ENCODE measurements at regions not wholly inside any gene's neighbourhood (a gene's known extent, or its start where the extent isn't known, plus 50 kb on each side); places are given as distances from the start of the nearest gene placed in this dataset.

DNA sequence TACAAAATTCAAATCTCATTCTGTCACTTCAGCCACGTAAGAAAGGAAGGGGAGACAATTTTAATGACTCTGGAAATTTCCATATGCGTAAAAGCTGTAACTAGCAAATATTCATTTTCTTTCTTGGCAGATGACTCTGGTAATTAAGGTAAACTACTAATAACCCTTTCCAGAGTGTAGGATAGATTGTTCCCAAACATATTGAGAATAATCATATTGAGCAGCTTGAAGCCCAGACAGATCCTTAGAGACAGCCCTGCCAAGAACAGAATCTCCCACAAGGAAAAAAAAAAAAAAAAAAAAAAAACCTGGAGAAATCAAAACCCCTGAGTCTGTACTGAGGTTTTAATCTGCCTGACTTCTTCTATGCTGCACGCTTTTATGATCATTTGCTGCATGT is 163.6 kb upstream of the TMPO start:
- DNase-seq (ENCODE audit: low spot score), result no peak

DNA sequence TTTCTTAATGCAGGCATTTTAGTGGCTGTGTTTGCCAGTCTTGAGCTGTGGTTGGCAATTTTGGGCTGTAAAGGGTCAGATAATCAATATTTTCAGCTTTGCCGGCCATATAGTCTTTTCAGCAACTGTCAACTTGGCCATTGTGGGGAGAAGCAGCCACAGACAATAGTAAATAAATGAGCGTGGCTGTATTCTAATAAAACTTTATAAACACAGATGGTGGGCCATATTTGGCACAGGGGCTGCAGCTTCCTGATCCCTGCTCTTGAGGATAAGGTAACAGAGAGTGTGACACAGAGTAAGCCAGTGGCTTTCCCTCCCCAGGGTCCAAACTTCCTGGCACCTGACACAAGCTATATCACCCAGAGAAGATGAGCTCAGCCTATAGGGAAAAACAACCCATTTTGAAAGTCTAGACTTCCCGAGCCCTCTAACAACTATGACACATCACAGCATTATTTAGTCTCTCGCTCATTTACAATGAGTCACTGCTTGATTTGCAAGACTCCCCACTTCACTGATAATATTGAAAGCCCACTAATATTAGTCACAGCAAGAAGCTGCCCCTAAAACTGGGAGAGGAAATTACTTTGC is 163.1 kb upstream of the TMPO start:
- DNase-seq (ENCODE audit: low spot score), result peak; percentile 95

DNA sequence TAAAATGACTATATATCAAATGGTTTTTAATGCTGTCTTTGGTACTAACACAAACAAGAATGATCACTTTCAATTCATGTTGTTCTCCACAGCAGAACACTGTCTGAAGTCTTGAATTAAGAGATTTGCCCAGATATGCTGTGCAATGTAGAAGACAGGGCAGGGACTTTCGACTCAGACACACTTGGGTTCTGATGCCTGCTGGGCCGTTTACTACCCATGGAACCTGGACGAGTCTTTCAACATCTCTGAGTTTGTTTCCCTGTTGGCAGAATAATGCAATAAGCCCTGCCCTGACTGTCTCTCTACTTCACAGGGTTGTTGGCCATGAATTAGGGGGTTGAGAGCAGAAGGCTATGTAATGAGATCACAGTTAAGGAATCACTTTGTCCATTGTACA is 162.6 kb upstream of the TMPO start:
- DNase-seq (ENCODE audit: low spot score), result no peak

DNA sequence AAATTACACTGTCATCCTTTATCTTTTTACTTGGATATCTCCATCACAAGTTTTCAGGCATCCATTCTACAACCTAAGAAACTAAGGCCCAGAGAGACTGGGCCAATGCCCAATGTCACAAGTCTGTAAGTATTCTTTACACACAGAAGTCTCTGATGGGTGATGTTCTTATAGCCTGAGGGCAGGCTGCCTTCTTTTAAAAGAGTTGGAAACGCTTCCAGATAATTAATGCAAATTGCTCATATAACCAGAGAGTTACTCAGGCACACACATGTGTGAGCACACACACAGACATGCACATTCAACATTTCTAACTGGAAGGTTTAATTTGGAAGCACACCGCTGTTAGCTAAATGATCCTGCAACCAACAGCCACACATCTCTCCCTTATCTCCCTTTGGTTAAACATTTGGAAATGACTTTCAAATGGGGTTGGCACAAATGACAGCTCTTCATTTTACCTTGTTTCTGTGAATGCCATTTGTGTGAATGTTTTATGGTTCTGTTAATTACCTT is 160.8 kb upstream of the TMPO start:
- no peak for DNase-seq (ENCODE audit: low spot score)

DNA sequence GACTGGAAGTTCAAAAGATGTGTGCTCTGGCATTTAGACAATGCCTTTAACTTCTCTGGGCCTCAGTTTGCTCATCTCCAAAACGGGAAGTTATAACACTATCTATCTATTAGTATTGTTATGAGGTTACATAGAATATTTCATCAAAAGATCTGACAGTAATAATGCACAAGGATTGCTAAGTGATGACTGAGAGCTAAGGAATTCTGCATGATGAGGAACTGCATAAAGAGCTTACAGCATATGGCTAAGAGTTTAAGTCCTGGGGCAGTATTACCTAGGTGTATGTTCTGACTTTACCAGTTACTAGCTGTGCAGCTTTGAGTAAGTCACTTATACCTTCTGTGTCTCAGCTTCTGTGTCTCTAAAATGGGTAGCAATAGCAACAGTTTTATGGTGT is 160.1 kb upstream of the TMPO start:
- DNase-seq (ENCODE audit: low spot score), result no peak

DNA sequence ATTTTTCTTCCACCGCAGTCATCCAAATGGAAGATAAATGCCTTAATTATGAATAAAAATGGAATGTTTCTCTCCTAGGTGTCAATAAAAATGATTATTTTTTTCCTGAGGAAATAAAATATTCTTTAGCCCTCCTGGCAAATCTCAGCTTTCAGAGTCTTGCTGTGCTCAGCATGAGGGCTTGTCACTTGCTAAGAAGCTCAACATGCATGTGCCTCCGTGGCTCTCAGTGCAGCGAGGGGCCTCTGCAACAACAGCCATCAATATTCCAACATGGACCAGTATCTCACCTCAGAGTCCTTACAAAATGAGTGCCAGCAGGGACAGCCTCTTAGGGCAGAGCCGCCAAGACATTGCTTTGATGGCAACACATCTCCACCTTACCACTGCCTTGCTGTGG is 159.5 kb upstream of the TMPO start:
- no peak for DNase-seq (ENCODE audit: low spot score)

DNA sequence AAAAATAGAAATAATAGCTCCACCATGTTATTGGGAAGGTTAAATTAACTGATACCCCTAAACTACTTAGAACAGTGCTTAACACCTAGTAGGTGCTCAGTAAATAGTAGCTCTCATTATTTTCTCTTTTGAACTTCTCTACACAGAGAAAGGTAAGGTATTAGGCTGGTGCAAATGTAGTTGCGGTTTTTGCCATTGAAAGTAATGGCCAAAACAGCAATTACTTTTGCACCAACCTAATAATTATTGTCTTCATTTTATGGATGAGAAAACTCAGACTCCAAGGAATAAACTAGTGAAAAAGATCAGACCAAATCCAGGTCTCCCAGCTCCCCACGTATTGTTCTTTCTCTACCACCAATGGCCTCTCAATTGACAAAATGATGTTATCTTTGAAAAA is 157.2 kb upstream of the TMPO start:
- DNase-seq (ENCODE audit: low spot score), result no peak

DNA sequence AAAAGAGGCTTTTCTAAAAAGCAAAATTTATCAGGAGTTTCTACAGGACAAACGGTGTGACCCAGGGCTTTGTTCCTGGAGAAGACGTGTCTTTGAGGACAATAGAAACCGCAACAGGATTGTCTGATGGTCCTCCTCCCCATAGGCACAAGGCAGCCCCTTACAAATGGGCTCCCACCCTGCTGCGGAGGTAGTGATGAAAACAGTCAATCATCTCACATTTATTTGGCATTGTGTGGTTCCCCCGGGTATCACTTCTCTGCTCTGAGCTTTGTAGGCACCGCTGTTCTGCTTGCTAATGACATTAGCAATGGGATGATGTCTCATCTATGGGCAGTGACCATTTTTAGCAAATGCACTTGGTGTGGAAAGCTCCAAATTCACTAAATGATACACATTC is 155.5 kb upstream of the TMPO start:
- no peak for DNase-seq (ENCODE audit: low spot score)

DNA sequence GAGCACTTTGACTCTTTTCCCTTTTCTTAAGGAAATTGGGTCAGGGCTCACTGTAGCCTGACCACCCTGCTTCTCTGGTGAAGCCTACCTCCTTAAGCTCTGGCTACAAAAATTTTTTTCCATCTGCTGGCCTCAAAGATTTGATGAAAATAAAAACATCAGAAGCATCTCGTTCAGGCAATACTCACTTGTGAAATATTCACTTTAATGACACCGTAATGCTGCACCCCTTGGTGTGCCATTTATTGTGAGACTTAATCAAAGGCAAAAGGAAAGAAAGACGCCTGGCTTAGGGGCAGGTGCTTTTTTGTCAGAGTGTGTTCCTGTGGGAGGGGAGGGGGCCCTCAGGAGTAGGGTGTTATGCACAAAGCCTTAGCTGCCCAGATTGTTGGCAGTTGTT is 155.0 kb upstream of the TMPO start:
- no peak for DNase-seq (ENCODE audit: low spot score)

DNA sequence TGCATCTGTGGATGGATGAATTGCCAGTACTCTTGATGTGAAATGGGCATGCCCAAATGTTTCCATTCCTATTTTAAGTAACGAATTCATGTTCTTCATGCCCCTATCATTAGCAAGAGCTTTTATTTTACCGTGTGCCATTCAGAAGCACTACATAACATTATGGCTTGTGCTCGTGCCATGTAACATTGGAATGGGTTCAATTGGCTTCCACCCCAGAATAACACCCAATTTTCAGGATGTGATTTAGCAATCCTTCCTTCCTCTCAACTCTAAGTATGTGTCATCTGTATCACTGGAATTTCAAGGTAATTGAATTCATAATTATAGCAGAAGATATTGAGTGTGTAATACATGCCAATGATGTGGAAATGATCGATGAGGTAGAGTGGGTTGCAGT is 145.8 kb upstream of the TMPO start:
- no peak for DNase-seq (ENCODE audit: low spot score)

DNA sequence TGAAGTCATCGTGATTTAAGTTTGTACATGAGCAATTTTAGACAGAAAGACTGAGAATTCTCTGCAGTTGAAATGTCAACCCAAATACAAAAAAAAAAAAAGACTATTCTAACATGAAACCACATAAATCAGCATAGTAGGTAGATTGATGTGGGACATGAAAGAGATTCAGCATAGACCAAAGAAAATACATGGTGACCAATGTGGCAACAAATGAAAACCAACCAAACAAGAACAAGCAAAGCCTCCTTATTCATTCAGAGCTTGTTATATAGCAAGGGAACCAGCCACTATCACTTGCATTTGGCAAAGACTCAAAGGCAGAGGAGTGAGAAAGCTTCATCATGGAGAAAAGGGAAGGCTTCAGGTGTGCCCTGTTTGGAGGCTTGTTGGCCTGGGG is 144.4 kb upstream of the TMPO start:
- DNase-seq (ENCODE audit: low spot score), result no peak

DNA sequence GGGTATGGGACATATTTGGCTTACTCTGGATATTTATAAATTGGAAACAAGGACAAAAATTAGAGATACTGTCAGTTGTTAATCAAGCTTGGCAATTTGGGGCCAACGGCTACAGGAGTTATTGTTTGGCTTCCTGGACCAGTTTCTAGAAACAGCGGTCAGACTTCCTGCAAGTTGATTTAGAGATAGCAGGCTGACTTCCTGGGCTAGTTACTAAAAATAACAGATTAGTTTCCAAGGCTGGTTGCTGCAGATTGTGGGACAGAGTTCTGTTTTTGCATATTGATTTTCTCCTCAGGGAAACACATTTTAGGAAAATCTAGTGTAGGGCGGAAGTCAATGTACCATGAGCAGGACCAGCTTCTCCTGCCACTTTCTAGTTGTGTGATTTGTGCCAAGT is 144.0 kb upstream of the TMPO start:
- peak; percentile 27 for DNase-seq (ENCODE audit: low spot score)

DNA sequence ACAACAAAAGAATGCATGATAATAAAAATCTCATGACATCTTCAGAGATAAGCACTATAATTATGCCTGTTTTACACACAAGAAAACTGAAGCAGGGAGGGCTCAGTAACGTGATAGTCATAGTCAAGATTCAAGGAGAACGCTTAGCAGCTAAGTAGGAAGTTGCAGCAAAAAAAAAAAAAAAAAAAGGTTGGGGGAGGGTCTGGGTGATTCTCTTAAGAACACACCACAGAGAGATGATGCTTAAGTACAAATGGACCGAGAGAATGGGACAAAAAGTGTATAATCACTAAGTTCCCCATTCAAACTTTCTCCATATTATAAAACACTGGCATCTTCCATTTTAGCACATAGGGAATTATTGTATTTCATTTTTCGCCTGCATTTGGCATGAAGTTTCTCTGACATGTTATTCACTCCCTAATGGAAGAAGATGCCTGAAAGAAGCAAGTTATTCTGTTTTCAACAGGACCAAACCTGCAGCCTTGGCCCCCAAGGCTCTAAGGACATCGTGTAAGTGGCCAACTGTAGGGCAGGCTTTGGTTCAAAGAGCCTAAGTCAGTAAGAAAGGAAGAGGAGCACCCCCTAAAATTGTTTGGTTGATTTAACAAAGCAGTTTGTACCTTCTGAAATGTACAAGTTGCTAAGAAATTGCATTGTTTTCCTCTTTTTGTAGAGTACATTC is 142.9 kb upstream of the TMPO start:
- DNase-seq (ENCODE audit: low spot score), result no peak

DNA sequence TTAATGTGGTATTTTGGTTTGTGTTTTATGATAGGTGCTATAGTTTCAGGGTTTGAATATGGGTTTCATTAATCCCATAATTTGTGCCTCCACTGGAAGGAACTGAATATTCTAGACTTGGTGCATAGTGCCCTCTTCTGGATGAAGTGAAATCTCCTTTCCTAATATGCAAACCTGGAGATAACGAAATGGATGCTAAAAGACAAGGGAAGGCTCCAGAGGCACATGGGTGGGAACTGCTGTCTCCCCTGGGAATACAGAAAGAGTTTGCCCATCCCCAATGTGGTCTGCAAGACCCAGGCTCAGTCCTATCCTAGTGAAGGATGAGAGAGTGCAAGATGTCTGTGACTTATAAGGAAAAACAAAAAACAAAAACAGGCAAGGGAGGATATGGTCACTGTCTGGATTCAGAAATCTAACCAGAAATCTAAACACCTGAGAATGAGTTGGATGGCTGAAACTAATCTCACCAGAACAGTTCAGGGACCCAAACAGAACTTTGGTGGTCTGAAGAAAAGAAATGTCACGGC is 142.3 kb upstream of the TMPO start:
- DNase-seq (ENCODE audit: low spot score), result peak; percentile 65

DNA sequence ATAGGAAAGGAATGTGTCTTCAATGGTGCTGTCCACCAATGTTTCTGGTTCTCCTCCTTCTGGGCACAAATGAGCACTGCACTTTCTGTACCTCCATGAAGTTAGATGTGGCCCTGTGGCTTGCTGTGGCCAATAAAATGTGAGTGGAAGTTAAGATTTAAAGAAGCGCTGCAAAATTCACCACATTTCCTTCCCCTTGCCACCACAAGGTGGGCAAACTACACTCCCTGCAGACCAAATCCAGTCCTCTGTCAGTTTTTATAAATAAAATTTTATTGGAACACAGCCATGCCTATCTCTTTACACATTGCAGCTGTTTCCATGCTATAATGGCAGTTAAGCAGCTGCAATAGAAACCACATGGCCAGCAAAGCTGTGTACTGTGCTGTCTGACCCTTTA is 141.4 kb upstream of the TMPO start:
- no peak for DNase-seq (ENCODE audit: low spot score)

DNA sequence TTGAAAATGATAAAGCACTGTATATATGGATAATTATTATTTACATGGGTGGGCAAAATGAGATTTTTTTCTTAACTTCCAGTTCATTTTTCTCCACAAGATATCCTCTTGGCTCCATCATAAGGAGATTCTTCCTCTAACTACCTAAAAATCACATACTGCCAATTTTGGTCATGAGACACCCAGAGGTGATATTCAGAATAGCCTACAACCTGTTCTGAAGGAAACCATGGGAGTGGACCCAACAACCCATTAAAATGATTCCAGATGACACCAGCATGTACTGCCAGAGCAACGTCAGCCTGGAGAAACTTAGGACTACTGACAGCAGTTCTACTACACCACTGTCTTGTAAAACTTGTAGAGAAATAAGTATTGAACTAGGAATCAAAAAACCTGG is 136.3 kb upstream of the TMPO start:
- no peak for DNase-seq (ENCODE audit: low spot score)

DNA sequence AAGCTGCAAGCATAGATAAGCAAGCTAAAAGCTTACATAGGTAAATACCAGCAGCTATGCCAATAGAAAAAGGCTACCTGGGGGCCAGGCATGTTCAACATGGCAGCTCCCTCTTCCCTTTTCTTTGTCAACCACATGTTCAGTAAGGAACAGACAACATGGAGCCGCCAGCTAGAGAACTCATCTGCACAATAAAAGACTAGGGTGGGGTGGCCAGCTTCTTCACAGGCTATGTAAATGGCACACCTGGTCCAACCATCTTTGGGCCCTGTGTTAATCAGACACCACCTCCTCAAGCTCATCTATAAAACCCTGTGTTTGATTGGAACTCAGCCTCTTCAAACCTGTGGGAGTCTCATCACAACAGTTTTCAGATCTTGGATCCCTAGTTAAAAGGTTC is 129.7 kb upstream of the TMPO start:
- DNase-seq (ENCODE audit: low spot score), result no peak

DNA sequence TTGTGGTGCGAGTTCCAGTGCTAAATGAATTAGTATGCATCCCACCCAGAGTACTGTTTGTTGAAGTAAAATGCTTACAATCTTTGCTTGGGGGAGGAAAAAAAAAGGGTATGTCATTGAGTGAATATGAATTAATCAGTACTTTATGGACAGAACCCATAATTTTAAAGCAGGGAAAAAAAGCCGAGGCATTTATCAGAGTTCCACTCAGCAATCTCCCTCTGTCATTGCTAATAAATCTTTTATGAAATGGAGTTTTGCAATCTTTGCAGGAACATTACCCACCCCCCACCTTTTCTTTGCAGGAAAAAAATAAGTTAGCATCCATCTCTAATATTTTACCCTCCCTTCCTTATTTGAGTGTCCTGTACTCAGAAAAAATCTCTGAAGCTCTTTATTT is 127.9 kb upstream of the TMPO start:
- no peak for DNase-seq (ENCODE audit: low spot score)

DNA sequence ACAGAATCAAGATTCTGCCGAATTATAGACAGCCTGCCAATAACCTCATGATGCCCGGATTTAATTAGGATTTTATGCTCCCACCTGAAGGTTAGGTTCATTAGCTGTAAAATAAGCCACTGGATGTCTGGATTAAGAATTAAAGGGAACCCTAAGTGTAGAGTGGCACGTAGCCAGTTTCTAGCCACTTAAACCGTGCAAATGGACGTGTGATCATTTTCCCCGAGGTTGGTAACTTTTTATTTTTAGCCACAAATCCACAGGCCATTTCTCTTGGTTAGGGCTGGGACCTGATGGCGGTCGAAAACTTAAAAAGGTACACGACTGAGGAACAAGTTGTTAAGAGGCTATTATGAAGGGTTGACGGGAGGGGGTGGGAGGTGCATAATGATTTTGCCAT is 127.3 kb upstream of the TMPO start:
- no peak for DNase-seq (ENCODE audit: low spot score)

DNA sequence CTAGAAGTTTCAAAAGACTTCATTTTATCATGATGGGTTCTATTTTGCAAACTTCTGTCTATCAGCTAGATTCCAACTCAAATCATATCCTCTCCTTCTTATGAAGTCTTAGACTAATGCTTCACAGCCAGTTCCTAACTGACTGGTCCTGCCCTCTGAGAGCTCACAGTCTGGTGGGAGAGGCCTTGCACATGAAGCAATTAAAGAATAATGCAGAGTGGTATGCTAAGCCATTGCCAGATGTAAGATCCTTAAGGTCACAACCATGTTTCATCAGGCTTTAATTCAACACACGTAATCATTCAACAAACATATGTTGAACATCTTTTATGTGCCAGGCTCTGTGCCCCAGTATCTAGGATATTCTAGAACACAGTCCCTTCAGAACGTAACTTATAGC is 125.8 kb upstream of the TMPO start:
- DNase-seq (ENCODE audit: low spot score), result no peak

DNA sequence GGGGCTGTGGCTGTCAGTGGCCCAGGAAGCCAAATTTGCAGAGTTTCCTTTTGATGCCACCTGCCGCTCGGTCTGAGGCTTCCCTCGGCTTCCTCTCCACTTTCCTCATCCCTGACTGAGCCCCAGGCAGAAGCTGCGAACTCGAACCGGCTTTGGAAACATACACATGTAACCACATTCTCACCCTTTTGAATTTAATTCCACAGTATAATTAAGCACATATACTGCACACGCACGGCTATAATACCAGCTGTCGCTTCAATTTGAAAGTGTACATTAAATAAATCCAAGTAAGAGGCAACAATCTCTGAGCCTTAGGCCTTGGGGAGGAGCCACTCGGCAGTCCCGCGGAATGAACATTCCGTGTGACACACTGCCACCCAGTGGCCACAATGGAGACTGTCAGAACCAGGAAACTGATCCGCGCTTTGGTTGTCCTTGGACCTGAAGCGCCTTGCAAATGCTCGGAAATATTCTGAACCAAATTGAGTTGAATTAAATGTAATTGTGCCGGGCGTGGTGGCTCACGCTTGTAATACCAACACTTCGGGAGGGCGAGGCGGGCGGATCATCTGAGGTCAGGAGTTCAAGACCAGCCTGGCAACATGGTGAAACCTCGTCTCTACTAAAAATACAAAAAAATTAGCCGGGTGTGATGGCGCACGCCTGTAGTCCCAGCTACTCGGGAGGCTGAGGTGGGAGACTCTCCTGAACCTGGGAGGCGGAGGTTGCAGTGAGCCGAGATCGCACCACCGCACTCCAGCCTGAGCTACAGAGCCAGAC is 117.9 kb upstream of the TMPO start:
- DNase-seq (ENCODE audit: low spot score), result peak; percentile 76

DNA sequence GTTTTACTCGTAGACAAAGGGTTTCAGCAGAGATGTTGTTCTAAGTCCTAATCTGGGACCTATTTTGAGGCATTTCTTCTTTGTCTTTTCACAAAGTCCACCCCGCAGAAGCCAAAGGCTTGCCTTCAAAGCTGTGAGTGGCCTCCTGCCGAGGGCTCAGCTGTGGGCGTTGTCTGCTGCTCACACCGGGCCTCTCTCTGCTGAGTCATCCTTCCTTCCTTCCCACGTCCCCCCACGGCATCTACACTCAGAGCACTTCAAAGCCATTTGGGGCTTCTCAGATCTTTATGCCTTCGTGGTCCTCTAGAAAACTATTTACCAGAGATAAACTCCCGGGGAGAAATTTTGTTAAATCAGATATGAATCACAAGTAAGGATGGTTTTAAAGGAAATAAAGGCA is 115.9 kb upstream of the TMPO start:
- DNase-seq (ENCODE audit: low spot score), result peak; percentile 92

DNA sequence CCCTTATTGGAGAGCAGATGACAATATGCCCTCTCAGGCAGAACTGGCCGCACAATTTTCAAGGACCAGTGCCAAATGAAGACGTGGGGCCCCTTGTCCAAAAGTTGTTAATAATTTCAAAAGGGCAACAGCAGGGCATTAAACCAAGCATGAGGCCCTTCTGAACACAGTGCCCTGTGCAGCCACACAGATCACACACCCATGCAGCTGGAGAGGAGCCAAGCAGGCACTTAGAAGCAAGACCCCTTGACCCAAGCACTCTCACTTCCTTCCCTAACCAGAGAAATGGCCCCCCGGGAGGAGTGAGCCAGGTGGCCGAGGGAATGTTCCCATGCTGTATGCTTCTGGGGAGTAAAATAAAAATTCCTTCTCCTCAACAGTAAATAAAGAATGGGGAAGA is 114.0 kb upstream of the TMPO start:
- peak; percentile 46 for DNase-seq (ENCODE audit: low spot score)

All from kidney capillary endothelial cell (primary cell).